Renal cortical epithelial cell (primary cell): ENCODE measurements at regions not wholly inside any gene's neighbourhood (a gene's known extent, or its start where the extent isn't known, plus 50 kb on each side); places are given as distances from the start of the nearest gene placed in this dataset.
"Not testable (repeated sequence)": the region's sequence is repeated elsewhere in the genome, so short reads cannot be mapped to it uniquely, and the experiment has no call there.

Source experiments
- DNase-seq: peaks from one replicate; pipeline ENCODE4 v3.0.0-alpha.2; 2011; ENCODE audit warnings: low read depth

DNA sequence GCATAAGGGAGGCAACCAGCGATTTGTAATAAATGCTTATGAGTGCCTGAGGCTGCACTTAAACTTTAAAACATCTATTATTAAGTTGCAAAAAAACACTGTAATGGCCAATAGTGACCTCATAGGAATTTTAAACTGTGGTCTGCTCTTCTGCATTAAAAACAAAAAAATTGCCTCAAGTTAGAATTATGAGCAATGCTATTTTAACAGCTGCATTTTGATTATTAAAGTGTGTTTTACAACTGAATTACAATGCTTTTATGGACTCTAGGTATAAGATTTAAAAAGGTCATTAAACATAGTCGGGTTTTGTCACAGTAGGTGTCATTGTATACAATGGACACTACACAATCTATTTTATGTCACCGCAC, 528.7 kb upstream of the FANCL start:
- no peak for DNase-seq

DNA sequence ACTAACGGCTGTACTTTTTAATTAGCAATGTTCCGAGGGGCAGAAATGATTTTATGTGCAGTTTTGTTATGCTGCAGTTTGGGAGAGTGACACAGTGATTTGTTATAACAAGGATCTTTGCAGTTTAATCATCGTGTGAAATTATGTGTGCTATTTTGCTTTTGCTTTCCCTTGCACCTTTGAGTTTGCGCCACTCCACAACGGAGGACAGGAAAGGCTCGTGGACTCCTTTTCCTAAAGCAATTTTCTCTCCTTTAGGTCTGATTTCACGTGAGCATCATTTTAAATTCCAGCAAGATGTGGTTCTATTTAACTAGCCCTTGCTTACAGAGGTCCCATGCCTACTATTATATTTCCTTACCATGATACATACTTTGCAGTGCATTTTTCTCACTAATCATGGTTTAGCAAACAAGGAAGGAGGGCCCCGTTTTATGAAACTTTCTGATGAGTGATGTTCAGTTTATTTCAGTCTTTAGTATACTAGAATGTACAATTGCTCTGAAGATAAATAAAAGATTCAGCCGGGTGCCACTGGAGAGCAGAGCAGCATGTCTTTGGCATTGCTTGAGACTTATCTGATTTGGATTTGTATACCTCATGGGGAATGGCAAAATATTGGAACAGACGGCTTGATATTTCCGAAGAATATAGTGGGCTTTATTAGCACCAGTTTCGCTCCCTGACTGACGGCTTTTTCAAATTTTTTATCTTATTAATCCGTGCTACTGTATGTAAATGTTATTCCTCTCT, 528.2 kb upstream of the FANCL start:
- no peak for DNase-seq

DNA sequence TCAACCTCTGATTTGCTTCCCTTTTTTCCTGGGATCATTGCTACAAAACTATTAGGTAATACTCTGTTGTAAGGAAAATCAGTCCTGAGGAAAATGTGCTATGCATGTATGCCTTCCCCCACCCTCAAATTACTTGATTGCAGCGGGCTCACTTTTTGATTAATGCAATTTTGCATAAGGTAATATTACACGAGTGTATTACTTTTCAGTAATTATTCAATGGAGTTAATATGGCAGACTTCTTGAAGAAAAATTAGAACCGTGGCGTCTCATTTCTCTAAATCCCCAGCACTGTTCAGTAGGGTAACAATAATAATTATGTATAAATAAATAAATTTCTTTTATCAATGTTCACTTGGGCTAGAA, 527.6 kb upstream of the FANCL start:
- DNase-seq: no peak

DNA sequence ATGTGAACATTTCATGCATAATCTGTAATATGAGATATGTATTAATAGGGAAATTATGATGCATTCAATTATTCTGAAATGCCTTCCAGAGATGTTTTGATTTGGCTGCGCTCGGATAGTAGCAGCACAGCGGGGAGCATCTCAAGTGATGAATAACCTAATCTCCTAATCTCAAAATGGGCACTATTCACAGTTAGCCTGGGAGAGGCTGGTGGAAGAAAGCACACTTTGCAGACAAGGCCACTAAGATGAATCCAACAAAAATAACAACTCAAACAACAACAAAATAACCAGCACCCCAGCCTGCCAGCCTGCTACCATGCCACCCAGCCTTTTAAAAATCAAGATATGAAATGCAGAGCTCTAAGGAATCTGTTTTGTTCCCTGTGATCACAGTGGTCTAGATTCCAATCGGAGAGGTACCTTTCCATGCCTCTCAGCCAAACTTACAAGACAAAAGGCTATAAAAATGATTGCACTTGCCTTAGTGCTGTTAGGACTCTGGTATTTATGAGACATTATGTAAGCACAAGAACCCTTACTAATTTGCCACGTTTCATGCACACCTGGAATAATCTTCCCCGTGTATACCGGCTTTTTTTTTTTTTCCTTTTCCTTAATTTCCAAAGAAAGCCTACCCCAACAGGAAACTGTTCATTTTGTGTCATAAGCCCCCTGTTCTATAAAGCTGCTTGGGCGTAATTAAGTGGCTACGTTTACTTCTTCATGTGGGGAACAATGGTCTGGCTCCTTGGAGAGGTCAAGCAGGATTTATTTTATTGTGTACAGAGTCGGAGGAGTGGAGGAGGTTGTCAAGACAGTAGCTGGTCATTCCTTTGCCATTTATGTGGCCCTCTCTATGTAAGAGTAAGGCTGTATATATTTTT, 526.9 kb upstream of the FANCL start:
- no peak for DNase-seq

DNA sequence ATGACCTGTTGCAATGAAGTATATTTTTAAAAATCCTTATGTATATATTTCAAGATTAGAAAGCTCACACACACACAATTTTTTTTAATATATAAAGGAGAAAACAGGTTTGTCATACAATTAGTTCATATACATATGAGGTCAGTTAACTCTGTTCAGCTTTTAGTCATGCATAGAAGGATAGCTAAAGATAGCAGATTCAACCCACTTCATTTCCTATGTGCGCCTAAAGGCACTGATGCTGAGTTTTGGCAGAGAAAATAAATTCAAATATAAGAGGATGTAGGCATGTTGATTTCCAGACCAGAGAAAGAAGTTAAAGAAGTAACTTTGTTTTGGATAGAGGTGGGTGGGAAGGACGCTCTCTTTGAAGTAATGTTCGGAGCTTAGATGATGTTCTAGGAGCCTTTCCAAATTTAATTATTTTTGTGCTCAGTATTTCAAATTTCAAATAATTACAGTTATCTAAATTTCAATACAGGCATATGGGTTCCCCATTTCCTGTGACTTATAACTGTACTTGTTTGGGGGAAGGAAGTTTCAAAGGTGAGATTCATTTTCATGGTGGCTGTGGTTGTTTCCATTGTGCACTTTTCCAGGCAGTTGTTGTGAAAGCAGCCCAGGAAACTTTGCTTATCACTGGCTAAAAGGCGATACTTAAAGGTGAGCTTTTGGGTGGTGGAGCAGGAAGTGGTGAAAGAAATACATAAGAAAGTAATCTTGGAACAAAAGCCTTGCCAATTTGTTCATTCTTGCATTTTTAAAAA, 523.4 kb upstream of the FANCL start:
- no peak for DNase-seq

DNA sequence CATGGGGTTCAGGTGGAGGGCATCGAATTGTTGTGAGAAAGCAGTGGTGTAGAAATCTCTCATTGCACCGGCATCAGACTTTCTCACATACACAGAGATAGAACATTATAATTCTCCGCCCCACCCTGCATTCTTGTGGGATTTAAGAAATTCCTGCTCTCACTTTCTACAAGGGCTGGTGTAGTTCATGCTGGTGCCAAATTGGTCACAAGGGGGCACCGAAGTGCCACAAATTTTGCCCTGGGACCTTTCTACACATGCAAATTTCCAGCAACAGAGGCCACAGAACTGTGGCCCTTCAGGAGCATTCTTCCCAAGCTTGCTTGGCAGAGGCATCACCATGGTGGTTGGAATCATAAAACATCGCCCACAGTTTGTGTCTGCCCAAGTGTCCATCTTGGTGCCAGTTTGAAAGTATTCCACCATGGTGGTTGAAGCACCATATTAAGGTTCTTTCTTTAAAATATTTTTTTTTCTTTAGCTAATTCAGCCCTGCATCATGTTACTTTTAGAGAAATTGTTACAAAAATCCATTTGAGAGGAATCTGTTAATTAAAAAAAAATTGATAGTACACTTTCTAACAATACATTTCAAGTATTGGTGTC, 521.2 kb upstream of the FANCL start:
- peak; percentile 51 for DNase-seq

DNA sequence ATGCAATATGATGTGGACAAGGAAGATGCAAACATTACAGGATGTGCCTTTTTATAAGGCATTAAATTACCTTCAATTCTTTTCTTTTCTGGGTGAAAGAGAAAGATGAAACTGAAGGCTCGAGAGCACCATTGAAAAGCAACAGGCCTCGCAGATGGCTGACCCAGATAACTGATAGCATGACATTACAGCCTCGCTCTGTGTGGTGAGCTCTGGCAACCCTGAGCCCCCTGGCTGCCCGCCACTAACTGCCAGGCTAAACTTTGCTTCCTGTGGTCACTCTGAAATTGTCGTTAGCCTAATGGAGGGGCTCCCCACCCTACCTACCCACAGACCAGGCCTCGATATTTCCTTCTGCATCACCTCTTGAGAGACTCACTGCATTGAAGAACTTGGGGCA, 516.8 kb upstream of the FANCL start:
- no peak for DNase-seq

DNA sequence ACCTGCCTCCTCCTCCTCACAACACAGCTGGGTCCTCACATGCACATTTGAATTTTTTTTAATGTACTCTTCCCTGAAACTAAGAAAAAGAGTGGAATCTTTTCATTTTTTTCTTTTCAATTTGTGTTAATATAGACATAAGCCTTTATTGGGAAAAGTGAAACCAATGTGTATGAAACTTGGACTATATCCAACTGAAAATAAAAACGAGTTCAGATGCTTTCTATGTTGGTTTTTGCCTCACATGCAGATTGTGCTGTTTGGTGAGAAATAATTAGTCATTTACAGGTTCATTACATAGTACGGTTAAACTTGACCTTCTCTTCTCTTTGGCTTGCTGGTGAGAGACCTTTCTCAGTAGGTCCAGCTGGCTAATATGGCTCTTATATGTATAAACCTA, 515.2 kb upstream of the FANCL start:
- DNase-seq: no peak

DNA sequence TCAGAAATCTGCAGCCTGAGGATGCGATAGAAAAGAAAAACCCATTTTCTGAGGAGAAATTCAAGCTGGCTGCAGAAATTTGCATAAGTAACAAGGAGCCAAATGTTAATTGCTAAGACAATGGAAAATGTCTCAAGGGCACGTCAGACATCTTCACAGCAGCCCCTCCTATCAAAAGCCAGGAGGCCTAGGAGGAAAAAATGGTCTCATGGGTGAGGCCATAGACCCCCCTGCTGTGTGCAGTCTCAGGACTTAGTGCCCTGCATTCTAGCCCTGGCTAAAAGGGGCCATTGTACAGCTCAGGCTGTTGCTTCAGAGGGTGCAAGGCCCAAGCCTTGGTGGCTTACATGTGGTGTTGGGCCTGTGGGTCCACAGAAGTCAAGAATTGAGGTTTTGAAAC, 511.4 kb upstream of the FANCL start:
- DNase-seq: not testable (repeated sequence)

DNA sequence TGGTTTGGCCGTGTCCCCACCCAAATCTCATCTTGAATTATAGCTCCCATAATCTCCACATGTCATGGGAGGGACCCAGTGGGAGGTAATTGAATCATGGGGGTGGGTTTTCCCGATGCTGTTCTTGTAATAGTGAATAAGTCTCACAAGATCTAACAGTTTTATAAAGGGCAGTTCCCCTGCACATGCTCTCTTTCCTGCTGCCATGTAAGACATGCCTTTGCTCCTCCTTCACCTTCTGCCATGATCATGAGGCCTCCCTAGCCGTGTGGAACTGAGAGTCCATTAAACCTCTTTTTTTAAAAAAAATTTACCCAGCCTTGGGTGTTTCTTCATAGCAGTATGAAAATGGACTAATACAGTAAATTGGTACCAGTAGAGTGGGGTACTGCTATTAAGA, 510.6 kb upstream of the FANCL start:
- DNase-seq: not testable (repeated sequence)

DNA sequence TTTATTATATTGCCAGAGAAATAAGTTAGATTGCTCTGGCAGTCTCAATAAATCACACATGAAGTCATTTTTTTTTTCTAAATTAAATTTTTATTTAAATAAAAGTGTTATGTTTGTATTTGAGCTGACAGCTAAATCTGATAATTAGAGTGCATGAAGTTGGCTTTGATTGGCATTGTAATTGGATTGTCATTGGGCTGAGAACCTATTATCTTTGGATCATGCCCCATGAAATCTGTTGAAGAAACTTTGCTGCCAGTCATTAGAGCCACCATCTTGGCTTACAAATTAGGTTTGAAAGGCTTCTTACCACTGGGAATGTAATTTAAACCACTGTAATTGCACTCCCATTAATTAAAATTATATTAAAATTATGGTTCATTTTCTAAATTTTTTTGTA, 507.9 kb upstream of the FANCL start:
- DNase-seq: no peak

DNA sequence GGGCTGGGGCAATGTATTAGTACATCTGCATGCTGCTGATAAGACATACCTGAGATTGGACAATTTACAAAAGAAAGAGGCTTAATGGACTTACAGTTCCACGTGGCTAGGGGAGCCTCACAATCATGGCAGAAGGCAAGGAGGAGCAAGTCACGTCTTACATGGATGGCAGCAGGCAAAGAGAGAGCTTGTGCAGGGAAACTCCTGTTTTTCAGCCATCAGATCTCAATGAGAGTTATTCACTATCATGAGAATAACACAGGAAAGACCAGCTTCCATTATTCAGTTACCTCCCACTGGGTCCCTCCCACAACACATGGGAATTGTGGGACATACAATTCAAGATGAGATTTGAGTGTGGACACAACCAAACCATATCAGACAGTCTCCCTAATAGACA, 504.2 kb upstream of the FANCL start:
- not testable (repeated sequence) for DNase-seq

DNA sequence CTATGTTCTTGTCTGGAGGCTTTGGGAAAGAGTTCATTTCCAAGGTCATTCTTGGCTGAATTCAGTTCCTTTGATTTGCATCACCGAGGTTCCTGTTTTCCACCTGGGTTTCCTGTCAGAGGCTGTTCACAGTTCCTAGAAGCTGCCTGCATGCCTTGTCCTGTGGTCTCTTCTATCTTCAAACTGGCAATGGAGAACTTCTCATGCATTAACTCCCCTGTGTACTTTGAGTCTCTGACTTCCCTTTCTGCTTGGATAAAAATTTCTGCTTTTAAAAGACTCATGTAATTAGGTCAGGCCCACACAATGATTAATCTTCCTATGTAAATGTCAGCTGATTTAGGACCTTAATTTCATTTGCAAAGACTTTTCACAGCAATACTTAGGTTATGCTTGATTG, 499.3 kb upstream of the FANCL start:
- no peak for DNase-seq

DNA sequence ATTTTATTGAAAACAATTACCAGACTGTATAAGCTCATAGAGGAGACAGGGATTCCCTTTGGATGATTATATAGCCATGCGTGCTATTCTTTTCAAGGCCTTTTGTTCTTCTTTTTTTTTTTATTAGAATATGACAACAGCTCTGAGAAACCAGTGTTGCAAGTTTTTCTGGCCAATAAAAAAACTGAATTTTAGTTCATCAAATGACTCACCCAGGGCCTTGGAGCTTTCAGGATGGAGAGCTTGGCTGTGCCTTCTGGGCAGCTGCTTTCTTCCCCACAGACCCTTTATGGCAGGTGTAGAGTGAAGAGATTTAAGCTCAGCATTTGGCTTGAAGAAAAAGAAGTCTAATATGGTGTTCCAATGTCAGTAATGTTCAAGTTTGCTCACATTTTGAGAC, 497.9 kb upstream of the FANCL start:
- DNase-seq: no peak

DNA sequence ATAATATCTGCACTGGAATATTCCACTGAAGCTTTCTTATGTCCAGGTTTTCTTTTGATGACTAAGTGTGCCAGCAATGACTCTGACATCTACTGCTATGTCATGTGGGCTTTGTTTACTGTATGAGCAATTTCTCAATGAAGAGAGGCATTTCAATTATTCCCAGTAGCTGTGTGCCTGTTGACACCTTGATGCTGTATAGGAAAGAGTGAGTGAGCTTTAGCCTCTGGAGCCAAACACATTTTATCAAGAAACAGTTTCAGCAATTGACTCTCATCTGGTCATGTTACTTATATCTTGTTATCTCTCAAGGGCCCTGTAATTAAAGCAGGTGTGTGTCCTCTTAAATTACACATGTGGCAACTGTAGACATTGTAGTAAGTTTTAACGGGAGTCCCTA, 493.2 kb upstream of the FANCL start:
- peak; percentile 79 for DNase-seq

DNA sequence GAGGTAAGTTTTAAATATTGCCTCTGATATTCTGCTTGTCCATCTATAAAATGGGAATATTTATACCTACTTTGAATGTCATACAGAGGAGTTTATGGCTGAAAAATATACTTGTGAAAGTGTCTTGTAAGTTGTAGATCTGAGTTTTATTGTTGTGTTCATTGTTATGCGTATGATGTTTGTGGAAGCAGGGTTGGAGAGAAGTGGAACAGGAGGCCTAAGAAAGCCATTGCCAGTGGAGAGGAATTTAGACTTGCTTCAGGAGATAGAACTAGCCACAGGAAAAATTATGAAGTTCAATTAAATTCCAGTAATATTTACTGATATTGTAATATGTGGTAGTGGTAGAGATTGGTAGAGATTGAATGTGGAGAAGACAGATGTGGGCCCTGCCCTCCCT, 491.9 kb upstream of the FANCL start:
- DNase-seq: no peak

DNA sequence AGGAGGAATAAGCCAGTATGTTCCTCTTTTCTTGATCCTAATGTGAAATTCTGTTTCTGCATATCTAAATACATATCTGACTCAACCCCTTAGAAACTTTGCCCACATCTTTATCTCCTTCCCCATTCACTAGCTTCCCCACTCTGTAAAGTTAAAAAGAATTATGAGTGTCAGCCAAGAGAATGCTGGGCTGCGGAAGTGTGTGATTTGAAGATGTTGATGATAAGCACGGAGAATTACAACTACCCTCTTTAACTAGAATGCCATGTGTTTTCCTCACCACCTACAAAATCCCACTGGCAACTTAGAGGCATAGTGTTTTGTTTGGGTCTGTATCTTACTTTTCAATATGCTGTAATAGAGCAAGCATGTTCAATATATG, 490.4 kb upstream of the FANCL start:
- no peak for DNase-seq

DNA sequence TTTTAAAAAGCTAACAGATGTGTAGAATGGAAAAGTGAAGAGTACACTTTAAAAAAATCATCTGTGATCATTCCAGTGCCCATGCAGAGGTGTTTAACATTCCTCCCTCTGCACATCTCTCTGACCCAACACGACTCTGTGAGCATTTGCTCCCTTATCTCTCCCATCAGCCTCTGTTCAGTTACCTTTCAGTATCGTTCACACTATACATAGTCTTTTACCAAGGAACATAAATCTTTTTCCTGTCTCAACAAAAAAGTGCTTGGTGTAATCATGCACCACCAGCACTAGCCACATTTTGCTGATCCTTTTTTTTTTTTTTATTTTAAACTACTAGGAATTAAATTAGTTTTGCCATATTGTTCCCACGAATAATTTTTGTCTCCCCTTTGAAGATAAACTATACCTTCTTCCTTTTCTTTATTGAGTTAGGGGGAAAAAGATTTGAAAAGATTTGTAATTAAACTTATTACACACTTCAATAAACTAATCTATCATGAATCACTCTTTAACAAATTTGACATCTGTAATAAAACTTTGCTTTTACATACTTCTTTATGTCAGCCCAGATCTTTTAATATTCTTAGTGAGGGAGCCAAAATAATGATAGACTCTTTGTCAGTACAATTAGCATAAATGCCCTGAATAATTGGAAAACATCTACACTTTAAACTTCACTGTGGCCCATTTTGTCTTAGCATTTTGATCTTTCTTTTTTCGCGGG, 489.8 kb upstream of the FANCL start:
- DNase-seq: no peak

DNA sequence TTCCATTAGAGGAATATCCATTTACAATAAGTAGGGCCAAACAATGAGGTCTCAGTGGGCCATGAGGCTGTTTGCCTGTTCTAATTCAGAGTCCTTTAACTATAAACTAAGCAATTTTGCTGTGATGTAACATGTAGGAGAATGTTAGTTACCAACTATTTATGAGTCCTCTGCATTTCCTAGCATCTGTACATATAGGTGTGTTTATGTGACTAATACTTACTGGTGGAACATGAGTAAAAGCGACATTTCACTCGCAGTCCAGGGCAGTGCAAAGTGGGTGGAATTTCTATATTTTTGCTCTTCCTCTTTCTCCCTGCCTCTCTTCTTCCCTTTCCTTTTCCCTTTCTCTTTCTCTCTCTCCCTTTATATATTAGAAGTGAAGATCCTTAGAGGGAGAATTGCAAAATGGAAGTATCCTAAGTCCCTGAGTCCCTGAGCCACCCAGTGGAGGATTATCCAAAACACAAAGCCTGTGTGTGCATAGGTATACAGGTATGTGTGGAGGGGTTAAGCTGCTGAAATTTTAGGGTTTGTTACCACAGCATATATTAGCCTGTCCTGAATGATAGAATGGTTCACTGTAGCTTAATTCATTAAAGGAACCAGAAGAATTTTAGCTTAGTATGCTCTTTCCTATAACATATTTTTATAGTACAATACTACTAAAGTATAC, 487.0 kb upstream of the FANCL start:
- no peak for DNase-seq

DNA sequence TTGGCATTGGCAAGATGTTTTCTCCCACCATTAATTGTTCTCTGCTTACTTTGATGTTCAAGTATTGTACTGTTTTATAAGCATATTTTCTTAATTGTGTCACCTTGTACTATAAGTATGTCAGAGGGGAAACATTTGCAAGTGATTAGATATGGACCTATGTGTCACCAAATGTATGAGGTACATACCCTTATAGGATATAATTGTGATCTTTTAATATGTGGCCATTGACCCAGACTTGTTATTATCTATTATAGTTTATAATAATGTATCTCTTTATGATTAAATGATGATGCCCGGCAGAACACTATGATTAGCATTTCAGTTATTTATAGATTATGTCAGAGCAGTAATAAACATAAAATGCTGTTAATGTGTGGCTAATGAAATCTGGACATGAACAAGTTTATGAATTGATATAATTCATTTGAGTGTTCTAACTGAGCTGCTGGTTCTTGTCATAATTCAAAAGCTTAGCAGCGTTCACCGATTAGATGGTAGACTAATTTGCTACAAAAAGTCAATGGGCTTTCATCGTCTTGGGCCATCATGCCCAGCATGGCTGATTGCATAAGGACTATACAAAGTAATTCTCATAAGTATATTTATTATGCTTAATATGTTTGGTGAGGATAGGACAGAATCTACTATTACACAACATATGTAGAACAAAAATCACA, 480.9 kb upstream of the FANCL start:
- no peak for DNase-seq
